RCC 7860 (cell line): ENCODE measurements at regions not wholly inside any gene's neighbourhood (a gene's known extent, or its start where the extent isn't known, plus 50 kb on each side); places are given as distances from the start of the nearest gene placed in this dataset.
"Not testable (repeated sequence)": the region's sequence is repeated elsewhere in the genome, so short reads cannot be mapped to it uniquely, and the experiment has no call there.

Source experiments
- DNase-seq: peaks from one replicate; pipeline ENCODE4 v3.0.0-alpha.2; 2015; ENCODE audit warnings: low spot score
- FAIRE-seq: peaks from 2 replicates; lab custom pipeline; 2012; peaks lifted over from hg19 to GRCh38; lab: Jason Lieb, UNC

DNA sequence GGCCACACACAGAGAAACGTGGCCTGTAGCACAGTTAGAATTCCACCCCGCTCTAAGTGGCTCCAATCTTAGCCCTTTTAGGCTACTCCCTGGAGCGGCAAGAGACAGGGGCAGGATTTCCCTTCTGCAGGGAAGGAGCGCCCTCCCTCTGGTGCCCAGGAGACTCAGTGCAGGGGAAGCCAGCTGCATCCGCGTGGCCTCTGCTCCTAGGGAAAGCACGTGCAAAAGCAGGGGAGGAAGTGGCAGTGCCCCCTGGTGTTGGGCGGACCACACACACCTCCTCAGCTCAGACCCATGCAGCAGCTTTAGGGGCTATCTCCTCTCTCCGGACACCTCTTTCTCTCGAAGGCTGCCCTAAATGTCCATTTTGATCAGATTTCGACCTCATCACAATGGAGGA, 50.0 kb downstream of the SPRING1 start:
- no peak for DNase-seq
- FAIRE-seq, result no peak

DNA sequence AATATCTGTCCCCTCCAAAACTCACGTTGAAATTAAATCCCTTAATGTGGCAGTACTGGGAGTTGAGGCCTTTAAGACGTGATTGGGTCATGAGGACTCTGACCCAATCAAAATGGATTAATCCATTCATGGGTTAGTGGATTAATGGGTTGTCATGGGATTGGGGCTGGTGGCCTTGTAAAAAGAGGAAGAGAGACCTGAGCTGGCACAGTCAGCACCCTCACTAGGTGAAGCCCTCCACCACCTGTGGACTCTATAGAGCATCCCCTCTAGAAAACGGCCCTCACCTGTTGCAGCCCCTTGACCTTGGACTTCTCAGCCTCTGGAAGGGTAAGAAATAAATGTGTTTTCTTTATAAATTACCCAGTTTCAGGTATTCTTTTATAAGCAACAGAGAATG, 53.0 kb downstream of the SPRING1 start:
- FAIRE-seq (no peak), DNase-seq (no peak)

DNA sequence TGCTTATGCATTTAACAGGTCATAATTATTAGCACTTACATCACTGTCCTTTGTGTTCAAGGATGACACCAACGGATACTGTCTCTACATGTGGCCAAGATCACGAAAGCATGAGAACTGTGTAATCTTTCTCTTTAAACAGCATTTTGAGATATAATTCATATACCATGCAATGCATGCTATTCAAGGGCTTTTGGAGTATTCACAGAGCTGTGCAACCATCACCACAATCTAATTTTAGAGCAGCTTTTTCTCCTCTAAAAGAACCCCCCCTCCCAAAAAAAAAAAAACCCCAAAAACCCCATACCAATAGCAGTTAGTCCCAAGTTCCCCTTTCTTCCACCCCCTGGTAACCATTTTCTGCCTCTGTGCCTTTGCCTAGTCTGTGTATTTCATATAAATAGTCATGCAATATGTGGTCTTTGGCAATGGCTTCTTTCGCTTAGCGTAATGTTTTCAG, 60.6 kb downstream of the SPRING1 start:
- DNase-seq (no peak), FAIRE-seq (no peak)

DNA sequence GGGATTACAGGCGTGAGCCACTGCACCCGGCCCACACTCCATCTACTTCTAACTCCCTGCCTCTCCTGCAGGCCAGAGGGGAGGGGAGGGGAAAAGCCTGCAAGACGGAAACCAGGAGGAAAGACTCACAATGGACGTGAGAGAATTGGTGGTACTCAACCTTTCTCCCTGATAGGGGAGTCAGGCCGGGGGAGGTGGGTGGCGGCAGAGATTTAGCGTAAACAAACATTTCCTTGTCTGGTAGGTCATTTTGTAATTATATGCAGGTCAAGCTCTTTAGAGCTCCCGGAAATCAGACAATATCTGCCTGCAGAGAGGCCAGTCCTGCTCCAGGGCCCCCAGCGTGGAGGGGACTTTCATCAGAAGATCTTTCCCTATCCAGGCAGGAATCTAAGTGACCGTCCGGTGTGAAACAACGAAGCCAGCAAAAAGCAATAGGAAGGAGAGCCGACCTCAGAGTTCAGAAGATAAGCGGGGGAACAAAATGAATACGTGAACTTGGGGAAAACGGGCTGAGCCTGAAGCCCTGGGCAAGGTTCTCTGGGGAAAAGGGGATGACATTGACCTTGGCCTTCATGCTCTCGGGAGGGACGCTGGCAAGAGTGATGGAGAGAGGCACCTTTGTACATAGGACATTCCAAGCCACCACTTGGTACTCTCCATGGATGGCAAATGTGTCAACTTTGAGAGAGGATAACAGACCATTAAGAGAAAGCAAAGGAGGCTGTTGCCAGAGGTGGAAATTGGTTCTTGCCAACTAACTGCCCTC, 62.3 kb downstream of the SPRING1 start:
- no peak for DNase-seq
- FAIRE-seq, result no peak

DNA sequence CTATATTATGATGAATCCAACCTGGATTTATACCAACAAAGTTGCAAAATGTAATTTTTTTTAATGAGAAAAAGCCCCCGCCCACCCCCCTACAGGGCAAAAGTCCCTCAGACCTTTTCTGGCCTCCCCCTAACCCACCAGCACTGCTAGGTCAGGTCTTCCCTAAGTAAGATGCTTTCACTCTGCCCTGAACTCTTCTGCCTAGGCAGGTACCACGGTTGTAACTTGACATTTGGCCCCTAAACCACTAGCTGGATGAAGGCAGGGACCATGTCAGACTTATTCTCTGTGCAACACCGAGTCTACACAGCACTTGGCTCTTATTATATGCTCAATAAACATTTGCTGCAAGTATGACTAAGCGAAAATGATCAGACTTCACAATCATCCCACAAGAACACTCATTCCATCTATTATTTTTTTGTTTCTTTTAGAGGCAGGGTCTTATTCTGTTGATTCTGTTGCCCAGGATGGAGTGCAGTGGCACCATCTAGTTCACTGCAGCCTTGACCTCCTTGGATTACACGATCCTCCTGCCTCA, 63.2 kb downstream of the SPRING1 start:
- DNase-seq (no peak), FAIRE-seq (no peak)

DNA sequence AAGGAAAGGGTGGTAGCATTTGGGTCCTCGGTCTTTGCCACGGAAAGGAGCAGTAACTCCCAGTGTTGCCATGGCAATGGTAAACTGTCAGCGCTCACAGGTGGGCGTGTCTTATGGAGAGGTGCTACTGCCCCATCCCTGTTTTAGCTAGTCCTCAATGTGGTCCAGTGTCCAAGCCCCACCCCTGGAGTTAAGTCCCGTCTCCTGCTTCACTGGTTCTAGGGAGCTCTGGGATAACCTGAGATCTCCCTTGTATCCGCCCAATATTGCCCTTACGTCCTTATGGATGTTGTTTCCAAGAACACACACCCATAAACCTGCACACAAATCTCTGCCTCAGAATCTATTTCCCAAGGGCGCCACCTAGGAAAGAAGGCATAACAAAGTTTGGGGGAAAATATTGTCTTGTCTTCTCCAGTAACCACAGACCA, 64.2 kb downstream of the SPRING1 start:
- FAIRE-seq, result no peak
- DNase-seq, result no peak

DNA sequence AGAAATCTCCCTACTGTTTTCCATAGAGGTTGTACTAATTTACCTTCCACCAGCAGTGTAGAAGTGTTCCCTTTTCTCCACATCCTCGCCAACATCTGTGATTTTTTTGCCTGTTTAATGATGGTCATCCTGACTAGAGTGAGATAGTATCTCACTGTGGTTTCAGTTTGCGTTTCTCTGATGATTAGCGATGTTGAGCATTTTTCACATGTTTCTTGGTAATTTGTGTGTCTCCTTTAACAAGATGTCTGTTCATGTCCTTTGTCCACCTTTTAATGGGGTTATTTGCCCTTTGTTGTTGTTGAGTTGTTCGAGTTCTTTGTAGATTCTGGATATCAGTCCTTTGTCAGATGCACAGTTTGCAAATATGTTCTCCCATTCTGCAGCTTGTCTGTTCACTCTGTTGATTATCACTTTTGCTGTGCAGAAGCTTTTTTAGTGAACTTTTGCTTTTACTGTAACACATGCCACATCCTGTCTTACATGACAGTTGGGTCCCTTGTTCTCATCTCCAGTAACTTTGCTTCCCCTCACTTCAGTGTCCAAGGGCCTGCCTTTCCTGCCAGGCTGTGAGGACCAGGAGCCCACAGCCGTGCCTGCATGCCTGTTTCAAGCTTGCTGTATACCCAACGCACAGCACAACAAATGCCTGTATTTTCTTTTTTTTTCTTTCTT, 64.9 kb downstream of the SPRING1 start:
- DNase-seq (no peak), FAIRE-seq (no peak)

DNA sequence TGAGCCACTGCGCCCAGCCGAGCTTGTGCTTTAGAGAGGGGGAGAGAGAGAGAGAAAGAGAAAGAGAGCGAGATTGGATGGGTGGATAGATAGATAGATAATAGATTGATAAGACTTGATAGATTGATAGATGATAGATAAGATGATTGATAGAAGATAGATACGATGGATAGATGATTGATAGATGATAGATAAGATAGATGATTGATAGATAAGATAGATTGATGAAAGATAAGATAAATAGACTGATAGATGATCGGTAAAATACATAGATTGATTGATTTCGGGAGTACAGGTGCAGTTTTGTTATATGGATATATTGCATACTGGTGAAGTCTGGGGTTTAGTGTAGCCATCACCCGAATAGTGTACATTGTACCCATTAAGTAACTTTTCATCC, 65.9 kb downstream of the SPRING1 start:
- DNase-seq (no peak), FAIRE-seq (no peak)

DNA sequence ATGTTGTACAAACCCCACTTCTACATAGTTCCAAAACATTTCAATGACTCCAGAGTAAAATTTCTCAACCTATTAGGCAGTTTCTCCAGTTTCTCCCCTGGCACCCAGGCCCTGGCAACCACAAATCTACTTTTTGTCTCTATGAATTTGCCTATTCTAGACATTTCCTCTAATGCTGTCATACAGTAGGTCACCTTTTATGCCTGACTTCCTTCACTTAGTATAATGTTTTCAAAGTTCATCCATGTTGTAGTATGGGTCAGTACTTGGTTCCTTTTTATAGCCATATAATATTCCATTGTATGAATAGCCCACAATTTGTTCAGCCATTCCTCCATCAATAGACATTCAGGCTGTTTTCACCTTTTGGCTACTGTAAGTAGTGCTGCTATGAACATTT, 67.0 kb downstream of the SPRING1 start:
- FAIRE-seq (no peak), DNase-seq (no peak)

DNA sequence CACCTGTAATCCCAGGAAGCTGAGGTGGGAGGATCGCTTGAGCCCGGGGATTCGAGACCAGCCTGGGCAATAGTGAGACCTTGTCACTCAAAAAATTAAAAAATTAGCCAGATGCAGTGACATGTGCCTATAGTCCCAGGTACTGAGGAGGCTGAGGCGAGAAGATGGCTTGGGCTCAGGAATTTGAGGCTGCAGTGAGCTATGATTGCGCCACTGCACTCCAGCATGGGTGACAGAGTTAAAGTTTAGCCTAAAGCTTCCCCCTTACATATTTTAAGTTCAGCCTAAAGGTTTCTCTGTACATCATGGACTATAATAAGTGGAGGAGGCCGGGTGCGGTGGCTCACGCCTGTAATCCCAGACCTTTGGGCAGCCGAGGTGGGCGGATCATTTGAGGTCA, 70.1 kb downstream of the SPRING1 start:
- FAIRE-seq (no peak), DNase-seq (no peak)

DNA sequence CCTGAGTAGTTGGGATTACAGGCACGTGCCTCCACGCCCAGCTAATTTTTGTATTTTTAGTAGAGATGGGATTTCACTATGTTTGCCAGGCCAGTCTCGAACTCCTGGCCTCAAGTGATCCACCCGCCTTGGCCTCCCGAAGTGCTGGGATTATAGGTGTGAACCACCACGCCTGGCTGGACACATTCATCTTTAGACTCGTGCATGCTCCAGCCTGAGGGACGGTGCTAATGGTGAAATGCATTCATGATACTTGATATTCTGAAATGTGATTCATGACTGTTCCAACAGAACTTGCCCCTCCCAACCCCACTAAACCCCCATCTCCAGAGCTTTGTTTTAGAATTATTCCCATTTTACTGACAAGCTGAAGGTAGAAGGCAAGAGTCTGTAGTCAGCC, 71.0 kb downstream of the SPRING1 start:
- DNase-seq, FAIRE-seq: not testable (repeated sequence)

DNA sequence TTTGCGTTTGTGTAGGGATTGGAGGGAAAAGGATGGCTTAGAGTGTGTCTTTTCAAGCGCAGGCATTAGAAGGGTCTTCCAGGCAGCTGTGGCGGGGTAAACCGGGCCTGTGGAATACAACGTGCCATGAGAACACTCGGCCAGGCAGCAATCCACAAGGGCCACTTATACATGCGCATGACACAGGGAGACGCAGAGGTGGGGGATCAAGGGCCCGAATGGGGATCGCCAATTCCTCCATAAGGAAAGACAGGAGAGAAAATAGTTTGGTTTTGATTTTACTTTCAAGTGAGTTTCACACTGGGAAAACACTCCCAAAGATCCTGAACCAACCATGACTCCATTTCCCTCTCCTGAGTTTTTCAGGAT, 71.6 kb downstream of the SPRING1 start:
- DNase-seq, result no peak
- FAIRE-seq, result no peak

DNA sequence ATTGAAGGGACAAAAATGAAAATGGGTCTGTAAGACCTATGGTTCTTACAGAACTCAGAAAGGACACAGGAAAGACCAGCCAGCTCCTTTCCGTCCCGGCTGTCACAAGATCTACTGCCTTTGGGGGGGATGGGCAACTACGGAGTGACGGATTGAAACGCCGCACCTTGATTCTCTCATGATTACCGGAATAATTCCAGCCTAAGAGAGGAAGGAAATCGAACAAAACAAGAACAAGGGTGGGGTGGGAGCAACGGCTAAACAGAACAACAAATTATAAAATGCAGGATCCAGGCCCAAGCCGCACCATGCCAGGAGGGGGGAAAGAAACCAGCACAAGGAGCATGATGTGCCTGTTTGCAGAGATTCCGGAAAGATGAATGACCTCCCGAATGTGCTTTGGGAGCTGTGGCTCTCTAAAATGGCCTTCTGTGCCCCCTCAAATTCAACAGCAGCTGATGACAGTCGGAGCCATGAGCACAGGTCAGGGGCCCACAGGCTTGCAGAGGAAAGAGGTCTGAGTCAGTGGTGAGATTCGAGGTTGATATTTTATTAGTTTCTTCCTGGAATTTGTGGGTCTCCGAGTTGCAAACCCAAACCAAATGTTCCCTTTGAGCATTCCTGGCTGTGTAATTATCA, 72.1 kb downstream of the SPRING1 start:
- no peak for DNase-seq
- FAIRE-seq, result no peak

DNA sequence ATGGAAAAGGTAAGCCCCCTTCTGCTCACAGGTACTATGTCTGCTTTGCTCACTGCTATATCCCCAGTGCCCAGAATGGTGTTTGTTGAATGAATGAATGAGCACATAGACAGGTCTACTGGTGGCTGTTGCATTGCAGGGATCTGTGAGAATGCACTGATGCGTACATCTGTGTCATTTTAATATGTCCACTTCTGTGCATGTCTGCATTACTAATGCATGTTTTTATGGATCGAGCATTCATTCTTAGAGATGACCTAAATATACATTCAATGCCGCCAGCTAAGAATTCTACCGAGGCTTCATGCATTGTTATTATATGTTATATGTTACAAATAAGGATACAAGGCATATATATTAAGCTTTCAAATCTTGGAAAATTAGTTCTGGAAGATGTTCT, 73.8 kb downstream of the SPRING1 start:
- DNase-seq, result no peak
- no peak for FAIRE-seq

DNA sequence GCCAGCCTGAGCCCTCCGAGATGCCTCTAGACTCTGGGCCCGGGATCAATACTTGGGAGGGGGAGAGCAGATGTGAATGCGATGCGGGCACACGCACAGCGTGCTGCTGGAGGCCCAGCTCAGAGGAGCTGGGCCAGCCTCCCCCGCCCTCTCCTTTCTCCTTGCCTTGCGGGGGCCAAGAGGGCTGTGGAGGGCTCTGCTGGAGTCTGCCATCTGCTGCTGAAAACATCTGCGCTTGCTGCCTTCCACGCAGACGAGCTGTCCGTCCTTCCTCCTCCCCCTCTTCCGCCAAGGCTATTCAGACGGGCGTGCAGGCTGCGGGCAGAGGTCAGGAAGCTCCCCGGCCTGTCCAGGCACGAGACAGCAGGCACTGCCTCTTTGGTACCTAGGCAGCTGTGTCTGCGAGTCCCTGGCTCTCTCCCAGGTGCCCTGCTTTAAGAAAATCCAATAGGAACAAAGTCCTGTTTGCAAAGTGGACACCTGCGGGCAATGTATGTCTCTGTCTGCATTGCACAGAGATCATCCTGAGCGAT, 75.2 kb downstream of the SPRING1 start:
- no peak for DNase-seq
- FAIRE-seq, result no peak

DNA sequence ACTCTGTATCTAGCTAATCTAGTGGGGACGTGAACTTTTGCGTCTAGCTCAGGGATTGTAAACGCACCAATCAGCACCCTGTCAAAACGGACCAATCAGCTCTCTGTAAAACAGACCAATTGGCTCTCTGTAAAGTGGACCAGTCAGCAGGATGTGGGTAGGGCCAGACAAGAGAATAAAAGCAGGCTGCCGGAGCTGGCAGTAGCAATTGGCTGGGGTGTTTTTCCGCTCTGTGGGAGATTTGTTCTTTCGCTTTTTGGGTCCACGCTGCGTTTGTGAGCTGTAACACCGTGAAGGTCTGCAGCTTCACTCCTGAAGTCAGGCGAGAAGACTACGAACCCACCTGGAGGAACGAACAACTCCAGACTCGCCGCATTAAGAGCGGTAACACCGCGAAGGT, 76.5 kb downstream of the SPRING1 start:
- DNase-seq (no peak), FAIRE-seq (no peak)

DNA sequence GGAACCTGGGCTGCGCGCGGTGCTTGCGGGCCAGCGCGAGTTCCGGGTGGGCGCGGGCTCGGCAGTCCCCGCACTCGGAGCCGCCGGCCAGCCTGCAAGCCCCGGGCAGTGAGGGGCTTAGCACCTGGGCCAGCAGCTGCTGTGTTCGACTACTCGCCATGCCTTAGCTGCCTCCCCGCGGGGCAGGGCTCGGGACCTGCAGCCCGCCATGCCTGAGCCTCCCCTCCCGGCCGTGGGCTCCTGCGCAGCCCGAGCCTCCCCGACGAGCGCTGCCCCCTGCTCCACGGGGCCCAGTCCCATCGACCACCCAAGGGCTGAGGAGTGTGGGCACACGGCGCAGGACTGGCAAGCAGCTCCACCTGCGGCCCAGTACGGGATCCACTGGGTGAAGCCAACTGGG, 77.1 kb downstream of the SPRING1 start:
- DNase-seq, FAIRE-seq: not testable (repeated sequence)

DNA sequence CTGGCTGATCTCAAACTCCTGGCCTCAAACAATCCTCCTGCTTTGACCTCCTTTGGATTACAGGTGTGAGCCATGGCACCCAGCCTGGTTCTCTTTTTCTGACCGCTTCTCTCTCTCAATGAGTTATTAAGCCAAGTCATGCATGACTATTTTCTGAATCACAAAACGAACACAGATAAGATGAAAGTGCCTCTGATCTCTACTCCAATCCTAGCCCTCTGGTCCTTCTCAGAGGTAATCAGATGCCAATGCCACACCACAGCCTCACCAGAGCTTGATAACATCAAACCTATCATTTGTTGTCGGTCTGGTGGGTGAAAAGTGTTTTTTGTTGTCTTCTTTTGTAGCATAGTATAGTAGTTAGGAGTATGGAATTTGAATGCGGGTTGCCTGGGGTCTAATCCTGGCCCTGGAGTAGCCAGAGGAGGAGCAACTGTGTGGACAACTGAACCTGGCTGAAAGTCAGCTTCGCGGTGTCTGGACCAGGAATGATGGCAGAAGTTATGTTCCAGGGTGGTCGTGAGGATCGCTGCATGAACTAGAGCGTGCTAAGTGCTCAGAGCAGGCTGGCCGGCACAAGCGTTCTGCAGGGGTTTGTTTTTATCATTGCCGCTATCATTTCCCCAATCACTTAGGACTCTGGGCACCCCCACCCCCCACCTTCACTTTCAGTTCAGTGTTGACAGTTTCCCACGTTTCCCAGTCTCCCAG, 77.9 kb downstream of the SPRING1 start:
- DNase-seq, result peak; percentile 62
- peak; percentile 72 for FAIRE-seq

DNA sequence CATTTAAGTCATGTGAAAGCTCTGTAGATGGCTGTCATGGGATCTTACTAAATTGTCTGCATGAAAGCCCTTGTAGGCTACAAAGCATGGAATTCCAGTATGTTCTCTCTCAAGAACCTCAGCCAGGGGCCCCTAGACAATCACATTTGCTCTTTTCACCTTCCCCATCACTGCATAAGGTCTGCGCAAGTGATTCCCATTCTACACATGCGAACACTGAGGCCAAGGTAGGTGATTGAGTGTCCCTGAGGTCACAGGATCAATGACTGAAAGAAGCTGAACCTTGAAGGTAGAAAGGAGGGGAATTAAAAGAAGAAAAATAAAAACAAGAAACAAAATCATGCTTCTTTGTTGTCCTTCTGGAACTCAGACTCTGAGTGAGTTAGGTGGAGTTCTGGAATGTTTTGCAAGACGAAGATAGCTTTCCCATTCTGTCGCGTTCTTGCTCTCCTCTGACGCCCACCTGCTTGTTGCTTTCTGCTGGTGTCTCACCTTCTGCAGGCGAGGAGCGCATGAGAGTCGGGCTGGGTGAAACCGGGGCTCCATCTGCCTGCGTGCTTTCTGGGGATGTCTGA, 79.9 kb downstream of the SPRING1 start:
- FAIRE-seq (no peak), DNase-seq (no peak)

DNA sequence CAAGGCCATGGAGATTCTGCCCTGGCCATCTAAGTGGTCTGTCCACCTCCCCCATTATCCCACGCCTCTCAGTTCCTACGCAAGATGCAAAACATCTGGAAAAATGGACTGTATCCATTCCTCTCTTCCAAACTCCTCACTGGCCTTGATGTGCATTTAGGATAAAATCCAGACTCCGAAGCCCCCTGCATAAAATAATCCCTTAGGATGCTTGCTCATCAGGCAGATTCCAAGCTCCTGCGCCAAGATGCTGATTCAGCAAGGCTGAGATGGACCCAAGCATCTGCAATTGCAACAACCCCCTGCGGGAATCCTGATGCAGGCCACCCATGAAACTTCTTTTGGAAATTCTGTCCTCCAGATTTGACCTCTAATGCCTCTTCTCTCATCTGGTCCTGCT, 81.6 kb downstream of the SPRING1 start:
- no peak for DNase-seq
- FAIRE-seq, result no peak
